GM10266 (cell line): ENCODE measurements at regions not wholly inside any gene's neighbourhood (a gene's known extent, or its start where the extent isn't known, plus 50 kb on each side); places are given as distances from the start of the nearest gene placed in this dataset.
"Not testable (repeated sequence)": the region's sequence is repeated elsewhere in the genome, so short reads cannot be mapped to it uniquely, and the experiment has no call there.

Experiments
- DNase-seq: peaks from one replicate; pipeline ENCODE4 v3.0.0; 2012; ENCODE audit errors: extremely low spot score
- TF ChIP-seq, protein P1 (sequence below): IDR thresholded peaks from 2 replicates; pipeline ENCODE4 v1.5.1; 2012; ENCODE audit warnings: mild to moderate bottlenecking, low read depth; ENCODE audit not compliant: control insufficient read depth, insufficient read depth; ENCODE audit errors: missing control alignments

DNA sequence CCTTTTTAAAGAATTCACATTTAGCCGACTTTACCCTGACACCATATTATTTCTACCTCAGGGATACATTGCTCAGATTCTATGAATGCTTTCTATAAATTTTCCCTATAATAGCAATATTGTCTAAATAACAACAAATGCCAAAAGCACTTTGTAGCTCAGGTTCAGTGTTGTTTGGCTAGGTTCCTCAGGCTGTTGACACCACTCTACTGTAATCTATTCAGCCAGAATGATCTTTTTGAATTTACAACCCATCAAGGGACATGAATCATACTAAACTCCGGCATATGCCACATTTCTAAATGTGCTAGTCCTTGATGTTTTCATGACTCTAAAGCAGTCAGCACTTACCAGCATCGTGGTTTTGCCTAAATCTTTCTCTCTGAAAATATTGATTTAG lies 641.5 kb upstream of the CDH10 start:
- no peak for DNase-seq
- TF ChIP-seq, protein P1, sequence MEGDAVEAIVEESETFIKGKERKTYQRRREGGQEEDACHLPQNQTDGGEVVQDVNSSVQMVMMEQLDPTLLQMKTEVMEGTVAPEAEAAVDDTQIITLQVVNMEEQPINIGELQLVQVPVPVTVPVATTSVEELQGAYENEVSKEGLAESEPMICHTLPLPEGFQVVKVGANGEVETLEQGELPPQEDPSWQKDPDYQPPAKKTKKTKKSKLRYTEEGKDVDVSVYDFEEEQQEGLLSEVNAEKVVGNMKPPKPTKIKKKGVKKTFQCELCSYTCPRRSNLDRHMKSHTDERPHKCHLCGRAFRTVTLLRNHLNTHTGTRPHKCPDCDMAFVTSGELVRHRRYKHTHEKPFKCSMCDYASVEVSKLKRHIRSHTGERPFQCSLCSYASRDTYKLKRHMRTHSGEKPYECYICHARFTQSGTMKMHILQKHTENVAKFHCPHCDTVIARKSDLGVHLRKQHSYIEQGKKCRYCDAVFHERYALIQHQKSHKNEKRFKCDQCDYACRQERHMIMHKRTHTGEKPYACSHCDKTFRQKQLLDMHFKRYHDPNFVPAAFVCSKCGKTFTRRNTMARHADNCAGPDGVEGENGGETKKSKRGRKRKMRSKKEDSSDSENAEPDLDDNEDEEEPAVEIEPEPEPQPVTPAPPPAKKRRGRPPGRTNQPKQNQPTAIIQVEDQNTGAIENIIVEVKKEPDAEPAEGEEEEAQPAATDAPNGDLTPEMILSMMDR = no peak

DNA sequence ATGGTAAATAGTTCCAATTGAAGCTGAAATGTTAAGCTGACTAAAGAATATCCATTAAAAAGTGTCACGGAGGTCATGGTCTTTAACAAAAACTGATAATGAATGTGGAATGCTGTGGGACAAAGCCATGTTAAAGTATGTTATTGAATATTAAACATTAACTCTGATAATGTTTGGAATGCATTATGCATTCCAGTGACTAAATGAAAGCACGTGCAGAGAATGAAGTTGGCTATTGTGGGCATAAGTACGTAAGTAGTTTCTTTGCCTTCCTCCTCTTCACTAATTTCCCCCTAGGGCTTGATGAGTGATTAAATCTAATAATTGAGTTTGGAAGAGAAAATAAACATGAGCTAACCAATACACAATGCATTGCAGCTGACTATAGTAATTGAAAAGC lies 640.4 kb upstream of the CDH10 start:
- TF ChIP-seq, protein P1 = no peak
- no peak for DNase-seq

DNA sequence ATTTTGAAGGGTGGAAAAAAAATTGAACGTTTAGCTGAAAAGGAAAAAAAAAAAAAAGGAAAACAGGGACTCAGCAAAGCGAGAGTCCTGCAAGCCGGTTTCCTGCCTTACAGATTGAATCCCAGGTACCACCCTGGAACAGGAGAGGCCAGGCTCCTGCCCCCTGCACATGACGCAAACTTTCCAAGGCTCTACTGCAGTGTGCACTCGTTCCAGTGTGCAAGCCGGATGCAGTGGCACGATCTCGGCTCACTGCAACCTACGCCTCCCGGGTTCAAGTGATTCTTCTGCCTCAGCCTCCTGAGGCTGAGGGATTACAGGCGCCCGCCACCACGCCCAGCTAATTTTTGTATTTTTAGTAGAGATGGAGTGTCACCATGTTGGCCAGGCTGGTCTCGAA lies 618.7 kb upstream of the CDH10 start:
- not testable (repeated sequence) for DNase-seq

DNA sequence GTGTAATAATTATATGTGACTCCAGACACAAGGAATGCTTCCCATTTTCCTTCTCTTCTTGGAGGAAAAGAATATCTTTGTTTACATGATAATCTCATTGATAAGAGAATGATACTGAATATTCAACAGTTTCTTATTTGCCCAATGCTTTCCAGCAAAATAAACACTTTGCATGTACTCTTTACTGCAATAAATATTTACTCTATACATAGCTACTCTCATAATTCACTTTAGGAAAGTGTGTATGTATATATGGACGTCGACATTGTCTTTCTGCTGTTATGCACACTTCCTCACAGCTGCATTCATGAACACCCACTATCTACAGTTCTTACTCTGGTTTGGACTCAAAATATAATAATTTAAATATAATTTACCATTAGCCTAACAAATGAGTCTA lies 617.4 kb upstream of the CDH10 start:
- TF ChIP-seq, protein P1 = no peak
- no peak for DNase-seq

DNA sequence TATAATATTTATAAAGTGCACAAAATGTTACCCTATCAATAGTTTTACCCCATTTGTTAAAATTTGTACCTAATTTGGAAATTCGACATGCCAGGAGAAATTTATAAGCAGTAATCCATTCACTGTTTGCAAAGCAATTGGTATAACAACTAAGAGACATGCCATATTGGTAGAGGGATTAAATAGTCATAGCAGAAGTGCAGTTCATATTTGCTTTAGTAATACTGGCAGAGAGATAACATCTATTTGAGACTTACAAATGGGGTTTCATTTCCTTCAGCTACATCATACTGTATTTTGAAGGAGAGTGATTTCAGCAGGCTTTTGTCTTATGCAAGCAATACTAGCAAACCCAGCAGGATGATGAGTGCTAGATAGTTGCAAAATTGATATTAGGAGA lies 610.4 kb upstream of the CDH10 start:
- TF ChIP-seq, protein P1 = no peak
- no peak for DNase-seq

DNA sequence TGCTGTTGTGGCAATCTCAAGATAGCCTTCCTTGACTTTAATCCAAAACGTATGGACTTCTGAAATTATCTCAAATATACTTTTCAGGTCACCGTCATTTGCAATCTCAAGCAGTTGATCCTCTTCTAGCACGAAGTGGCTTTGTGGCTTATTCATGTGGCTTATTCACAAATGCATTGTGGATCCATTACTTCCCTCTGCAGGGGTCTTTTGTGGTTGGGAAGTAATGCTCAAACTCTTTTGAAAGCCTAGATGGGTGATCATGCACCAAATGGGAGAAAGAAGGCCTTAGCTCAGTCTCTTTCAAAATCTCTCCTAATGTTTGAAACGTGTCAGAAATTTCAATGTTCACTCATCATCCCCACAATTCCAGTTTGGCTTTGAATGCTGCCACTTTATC lies 597.2 kb upstream of the CDH10 start:
- TF ChIP-seq, protein P1 = no peak
- no peak for DNase-seq

DNA sequence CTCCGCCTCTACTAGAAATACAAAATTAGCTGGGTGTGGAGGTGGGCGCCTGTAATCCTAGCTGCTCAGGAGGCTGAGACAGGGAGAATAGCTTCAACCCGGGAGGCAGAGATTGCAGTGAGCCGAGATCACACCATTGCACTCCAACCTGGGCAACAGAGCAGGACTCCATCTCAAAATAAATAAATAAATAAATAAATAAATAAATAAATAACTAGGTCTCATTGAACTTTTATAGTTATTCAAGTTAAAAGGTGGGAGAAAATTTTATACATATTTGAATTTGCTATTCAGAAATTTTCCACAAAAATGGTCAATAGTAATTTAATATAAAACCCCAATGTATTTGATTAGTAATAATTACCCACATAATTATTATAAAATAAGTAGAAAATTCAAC lies 593.9 kb upstream of the CDH10 start:
- not testable (repeated sequence) for DNase-seq

DNA sequence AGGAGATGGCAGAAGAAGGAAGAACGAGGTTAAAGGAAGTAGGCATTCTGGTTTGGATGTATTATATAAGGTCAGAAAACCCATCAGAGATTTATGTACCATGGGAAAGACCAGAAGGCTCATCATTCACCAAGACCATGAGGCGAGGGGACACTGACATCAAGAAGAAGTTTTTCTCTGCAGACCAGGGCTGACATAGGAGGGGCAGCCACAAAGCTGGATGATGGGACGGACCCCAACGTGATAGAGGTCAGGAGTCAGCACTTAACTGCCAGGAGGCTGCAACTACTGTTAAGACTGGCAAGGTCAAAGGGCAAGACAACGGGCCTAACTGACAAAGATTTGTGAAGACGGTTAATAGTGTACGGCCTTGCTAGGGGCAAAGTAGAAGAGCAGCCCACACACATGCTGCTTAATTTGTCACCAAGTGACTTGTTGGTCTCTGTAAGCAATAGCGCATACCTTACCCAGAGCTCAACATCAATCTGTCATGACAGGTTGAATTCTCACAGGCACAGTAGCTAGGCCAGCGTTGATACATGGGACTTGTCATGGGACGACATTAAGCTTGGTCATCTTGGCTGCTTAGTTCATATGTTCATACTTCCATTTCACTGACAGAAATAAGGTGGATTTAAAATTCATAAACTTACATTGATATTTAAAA lies 579.7 kb upstream of the CDH10 start:
- TF ChIP-seq, protein P1 = no peak
- no peak for DNase-seq

DNA sequence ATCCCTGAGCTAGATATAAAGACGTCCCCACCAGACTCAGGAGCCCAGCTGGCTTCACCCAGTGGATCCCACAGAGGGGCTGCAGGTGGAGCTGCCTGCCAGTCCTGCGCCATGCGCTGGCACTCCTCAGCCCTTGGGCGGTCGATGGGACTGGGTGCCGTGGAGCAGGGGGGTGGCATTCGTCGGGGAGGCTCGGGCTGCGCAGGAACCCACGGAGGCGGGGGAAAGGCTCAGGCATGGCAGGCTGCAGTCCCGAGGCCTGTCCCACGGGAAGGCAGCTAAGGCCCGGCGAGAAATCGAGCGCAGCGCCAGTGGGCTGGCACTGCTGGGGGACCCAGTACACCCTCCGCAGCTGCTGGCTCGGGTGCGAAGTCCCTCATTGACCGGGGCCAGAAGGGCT lies 555.1 kb upstream of the CDH10 start:
- not testable (repeated sequence) for DNase-seq
